B cell (primary cell): ENCODE measurements at regions not wholly inside any gene's neighbourhood (a gene's known extent, or its start where the extent isn't known, plus 50 kb on each side); places are given as distances from the start of the nearest gene placed in this dataset.

Experiments used
- ATAC-seq: fragments of 200-7000 bp; cut with Tn5 transposase; one replicate; pipeline ENCODE4 v1.10.0; 2021; ENCODE audit warnings: low read depth, mild to moderate bottlenecking, moderate number of reproducible peaks, moderate library complexity
- CTCF ChIA-PET: fragments of 350-600 bp; sonication (Branson Sonifier 250); formaldehyde crosslinking; loops from one replicate; lab custom pipeline; 2021; ENCODE audit warnings: antibody characterized with exemption, inconsistent platforms; lab: Charles Lee
- POLR2A ChIA-PET: fragments of 350-600 bp; sonication (Branson Sonifier 250); formaldehyde crosslinking; loops from one replicate; lab custom pipeline; 2021; ENCODE audit warnings: antibody characterized with exemption; lab: Charles Lee
- DNase-seq: peaks from one replicate; pipeline ENCODE4 v3.0.0; 2013
- H2AFZ ChIP-seq: 2 replicates; pipeline ENCODE4 v1.6.1; 2012; ENCODE audit warnings: mild to moderate bottlenecking, low read depth, low read length; ENCODE audit not compliant: insufficient read depth, poor library complexity, severe bottlenecking
- H3K27ac ChIP-seq, 2 donors: 1 replicate in 1 of 2; 2 replicates in 1 of 2; pipeline ENCODE4 v1.5.1; 2012 to 2013; ENCODE audit warnings: low read length in 2 of 2, mild to moderate bottlenecking in 2 of 2, moderate library complexity in 1 of 2
- H3K27me3 ChIP-seq, 4 experiments: fragments of 200-600 bp in 1 of 4; sonication (generic) in 1 of 4; replicated peaks in 1 of 4; 1 replicate in 2 of 4; 2 replicates in 2 of 4; pipeline versions ENCODE4 v1.6.1 to v1.7.0; 2013 to 2016; ENCODE audit warnings: low read length in 3 of 4, mild to moderate bottlenecking in 2 of 4, mixed read lengths in 1 of 4, moderate library complexity in 1 of 4; ENCODE audit not compliant: insufficient read depth in 4 of 4, control insufficient read depth in 3 of 4; ENCODE audit errors: control extremely low read depth in 1 of 4
- H3K36me3 ChIP-seq, 2 experiments: replicated peaks in 1 of 2; 1 replicate in 1 of 2; 2 replicates in 1 of 2; pipeline versions ENCODE4 v1.6.1 to v1.7.1; 2013; ENCODE audit warnings: low read length in 1 of 2; ENCODE audit not compliant: insufficient read depth in 2 of 2, control insufficient read depth in 1 of 2; ENCODE audit errors: control extremely low read depth in 1 of 2, extremely low read depth in 1 of 2
- H3K4me1 ChIP-seq, 2 donors: fragments of 200-600 bp in 1 of 2; sonication (generic) in 1 of 2; 1 replicate in 1 of 2; 2 replicates in 1 of 2; pipeline versions ENCODE4 v1.5.1 to v1.6.1; 2013 to 2017; ENCODE audit warnings: low read length in 2 of 2; ENCODE audit not compliant: control insufficient read depth in 2 of 2, insufficient read depth in 2 of 2
- H3K4me2 ChIP-seq: replicated peaks from 2 replicates; pipeline ENCODE3; 2012; ENCODE audit warnings: mild to moderate bottlenecking, low read depth, low read length; ENCODE audit not compliant: poor library complexity, severe bottlenecking
- H3K4me3 ChIP-seq, 5 experiments: fragments of 200-600 bp in 1 of 5; sonication (generic) in 1 of 5; 1 replicate in 3 of 5; 2 replicates in 2 of 5; pipeline versions ENCODE4 v1.5.1 to v1.7.0; 2011 to 2016; ENCODE audit warnings: low read length in 4 of 5, mild to moderate bottlenecking in 4 of 5, low read depth in 2 of 5, control low read depth in 1 of 5, moderate library complexity in 1 of 5; ENCODE audit not compliant: insufficient read depth in 1 of 5; ENCODE audit errors: control extremely low read depth in 1 of 5, extremely low read depth in 1 of 5
- H3K79me2 ChIP-seq: fragments of 200-600 bp; sonication (generic); one replicate; pipeline ENCODE4 v1.6.0; 2016; ENCODE audit warnings: low read length; ENCODE audit not compliant: control insufficient read depth, insufficient read depth
- H3K9ac ChIP-seq: fragments of 200-600 bp; sonication (generic); 2 replicates; pipeline ENCODE4 v1.6.1; 2017; ENCODE audit warnings: mild to moderate bottlenecking, low read length, moderate library complexity
- H3K9me3 ChIP-seq, 3 donors: one replicate each; pipeline versions ENCODE4 v1.6.1 to v1.7.1; 2013; ENCODE audit warnings: low read length in 2 of 3; ENCODE audit not compliant: control insufficient read depth in 2 of 3, insufficient read depth in 1 of 3; ENCODE audit errors: control extremely low read depth in 1 of 3
- H4K20me1 ChIP-seq: 2 replicates; pipeline ENCODE4 v1.6.0; 2012; ENCODE audit warnings: mild to moderate bottlenecking, low read length; ENCODE audit not compliant: insufficient read depth, control insufficient read depth, poor library complexity, severe bottlenecking
- H3K27ac Mint-ChIP-seq: one replicate; pipeline ENCODE4 v1.8.0; 2021; ENCODE audit warnings: mixed read lengths
- H3K27me3 Mint-ChIP-seq: one replicate; pipeline ENCODE4 v1.8.0; 2021; ENCODE audit warnings: mixed read lengths
- H3K4me1 Mint-ChIP-seq: one replicate; pipeline ENCODE4 v1.8.0; 2021; ENCODE audit warnings: mixed read lengths
- H3K4me3 Mint-ChIP-seq: one replicate; pipeline ENCODE4 v1.8.0; 2021; ENCODE audit warnings: mixed read lengths
- H3K9me3 Mint-ChIP-seq: one replicate; pipeline ENCODE4 v1.8.0; 2022; ENCODE audit warnings: mixed read lengths; ENCODE audit not compliant: insufficient read depth
- CTCF ChIP-seq: fragments of 200-600 bp; IDR thresholded peaks from one replicate; pipeline ENCODE4 v1.8.0; 2022; ENCODE audit warnings: antibody characterized with exemption, mild to moderate bottlenecking
- EZH2 ChIP-seq: IDR thresholded peaks from 2 replicates; pipeline ENCODE4 v1.6.1; 2012; ENCODE audit warnings: borderline replicate concordance, low read depth, mild to moderate bottlenecking, moderate library complexity, low read length; ENCODE audit not compliant: insufficient read depth, poor library complexity, severe bottlenecking
- WGBS: methylation state at CpG from one replicate; pipeline ENCODE4 v1.1.5; 2013; ENCODE audit warnings: missing lambda C conversion rate; ENCODE audit not compliant: insufficient coverage; 5-methylcytosine and 5-hydroxymethylcytosine counted together
- intact Hi-C: fragments of 100-400 bp; cut with micrococcal nuclease; formaldehyde crosslinking; loops from one replicate; pipeline ENCODE4 v1.10.0; 2022

DNA sequence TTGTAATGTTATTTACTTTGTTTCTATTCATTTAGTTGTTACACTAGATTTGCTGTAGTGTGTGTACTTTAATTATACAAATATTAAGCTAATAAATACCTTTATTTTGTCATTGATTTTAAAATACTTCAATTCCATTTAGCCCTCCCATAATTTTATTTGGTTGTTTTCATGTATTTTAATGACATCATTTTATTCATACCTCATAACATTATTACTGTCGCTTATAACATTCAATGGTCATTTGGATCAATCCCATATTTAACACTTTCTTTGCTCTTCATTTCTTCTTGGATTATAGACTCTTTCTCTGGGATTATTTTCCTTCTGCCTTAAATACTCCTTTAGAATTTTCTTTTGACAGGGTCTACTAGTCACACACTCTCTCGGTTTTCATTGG lies 86.6 kb upstream of the CAND1 start:
- intact Hi-C loops = no loop called here
- ChIA-PET POLR2A (no interaction called here), CTCF (no interaction called here)
- no peaks in the 10 kb centered on the region for H4K20me1 ChIP-seq
- H2AFZ ChIP-seq = no peak overlapping the region
- no peaks in the 10 kb centered on the region for H3K4me1 ChIP-seq
- no peaks in the 10 kb centered on the region for H3K36me3 ChIP-seq
- H3K27ac ChIP-seq = no peak overlapping the region
- TF ChIP-seq EZH2 = no peak
- TF ChIP-seq CTCF = no peak
- Mint-ChIP-seq H3K27ac (no peak overlapping the region), H3K4me1 (no peaks in the 10 kb centered on the region), H3K4me3 (no peak overlapping the region), H3K27me3 (peaks cover 21% of the 10 kb centered on the region), H3K9me3 (no peaks in the 10 kb centered on the region)
- no peak overlapping the region for H3K4me2 ChIP-seq
- no peaks in the 10 kb centered on the region for H3K9me3 ChIP-seq
- H3K27me3 ChIP-seq = peaks cover 0 to 12% (median 0%) of the 10 kb centered on the region in 4 experiments
- no peak overlapping the region for H3K4me3 ChIP-seq
- H3K9ac ChIP-seq = no peak overlapping the region
- H3K79me2 ChIP-seq = no peaks in the 10 kb centered on the region
- ATAC-seq (no peak), DNase-seq (no peak)
- 100% methylated on average over 1 of the region's 2 CpGs for WGBS

DNA sequence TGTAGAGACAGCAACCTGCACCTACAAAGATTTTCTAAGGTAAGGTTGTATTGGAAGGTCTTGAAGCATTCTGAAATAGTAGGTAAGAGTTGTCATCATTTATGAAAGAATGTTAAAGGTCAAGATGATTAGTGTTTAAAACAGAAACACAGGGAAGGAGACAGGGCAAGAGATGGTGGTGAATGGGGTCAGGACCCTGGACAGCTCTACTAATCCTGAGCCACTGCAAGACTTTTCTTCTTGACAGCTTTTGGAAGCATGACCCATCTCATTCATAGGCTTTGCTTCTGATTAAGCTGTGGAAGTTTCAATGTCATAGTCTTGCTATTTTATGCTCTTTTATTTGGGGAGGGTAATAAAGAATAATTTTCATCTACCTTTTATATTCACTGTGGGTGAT lies 75.5 kb upstream of the CAND1 start:
- Mint-ChIP-seq H3K27ac (no peak overlapping the region), H3K9me3 (no peaks in the 10 kb centered on the region), H3K4me1 (no peaks in the 10 kb centered on the region), H3K27me3 (peaks cover 16% of the 10 kb centered on the region), H3K4me3 (no peak overlapping the region)
- no peak overlapping the region for H3K4me2 ChIP-seq
- no peak for TF ChIP-seq EZH2
- no peak for TF ChIP-seq CTCF
- CTCF ChIA-PET = no interaction called here
- H3K27ac ChIP-seq = no peak overlapping the region
- H3K9ac ChIP-seq = no peak overlapping the region
- DNase-seq (no peak), ATAC-seq (no peak)
- no peak overlapping the region for H2AFZ ChIP-seq
- no peak overlapping the region for H3K4me3 ChIP-seq
- intact Hi-C loops = no loop called here
- H3K79me2 ChIP-seq = no peaks in the 10 kb centered on the region
- H3K4me1 ChIP-seq = no peaks in the 10 kb centered on the region
- H3K9me3 ChIP-seq = no peaks in the 10 kb centered on the region
- no peaks in the 10 kb centered on the region for H4K20me1 ChIP-seq
- no peaks in the 10 kb centered on the region for H3K27me3 ChIP-seq
- H3K36me3 ChIP-seq = no peaks in the 10 kb centered on the region
- POLR2A ChIA-PET = no interaction called here
